ENCODE measurements at regions not wholly inside any gene's neighbourhood (a gene's known extent, or its start where the extent isn't known, plus 50 kb on each side); places are given as distances from the start of the nearest gene placed in this dataset.
"Not testable (repeated sequence)": the region's sequence is repeated elsewhere in the genome, so short reads cannot be mapped to it uniquely, and the experiment has no call there.

GRCh38 chr7:119197877-119198527, 973.5 kb downstream of the ANKRD7 start:
- no peak overlapping the region for H3K9ac ChIP-seq (ENCODE audit: low read depth, low read length)
- no peak overlapping the region for H3K4me3 ChIP-seq (ENCODE audit: low read length)
- no peaks in the 10 kb centered on the region for H3K36me3 ChIP-seq (ENCODE audit: insufficient read depth, low read length)
- no peaks in the 10 kb centered on the region for H3K9me3 ChIP-seq (replicated peaks; ENCODE audit: low read length)
- H3K4me2 ChIP-seq (ENCODE audit: low read length): no peak overlapping the region
- no peaks in the 10 kb centered on the region for H3K27me3 ChIP-seq (ENCODE audit: control insufficient read depth, insufficient read depth, low read length)
- H3K4me1 ChIP-seq (ENCODE audit: control insufficient read depth, insufficient read depth, low read length): no peaks in the 10 kb centered on the region

GRCh38 chr7:119219663-119220062, 995.2 kb downstream of the ANKRD7 start:
- Histone ChIP-seq H3K27me3 (ENCODE audit: control insufficient read depth, insufficient read depth, low read length) (no peaks in the 10 kb centered on the region), H3K4me1 (ENCODE audit: control insufficient read depth, insufficient read depth, low read length) (no peaks in the 10 kb centered on the region), H3K36me3 (ENCODE audit: insufficient read depth, low read length) (no peaks in the 10 kb centered on the region), H3K9me3 (replicated peaks; ENCODE audit: low read length) (no peaks in the 10 kb centered on the region), H3K4me2 (ENCODE audit: low read length) (no peak overlapping the region), H3K4me3 (ENCODE audit: low read length) (no peak overlapping the region), H3K9ac (ENCODE audit: low read depth, low read length) (no peak overlapping the region)

- Histone ChIP-seq H3K36me3 (ENCODE audit: insufficient read depth, low read length) (no peaks in the 10 kb centered on the region), H3K4me3 (ENCODE audit: low read length) (no peak overlapping the region), H3K9ac (ENCODE audit: low read depth, low read length) (no peak overlapping the region), H3K4me1 (ENCODE audit: control insufficient read depth, insufficient read depth, low read length) (no peaks in the 10 kb centered on the region), H3K4me2 (ENCODE audit: low read length) (no peak overlapping the region), H3K27me3 (ENCODE audit: control insufficient read depth, insufficient read depth, low read length) (no peaks in the 10 kb centered on the region), H3K9me3 (replicated peaks; ENCODE audit: low read length) (no peaks in the 10 kb centered on the region)
Observed at GRCh38 chr7:119223930-119224329, 999.4 kb downstream of the ANKRD7 start.

- no peak overlapping the region for H3K4me3 ChIP-seq (ENCODE audit: low read length)
- no peaks in the 10 kb centered on the region for H3K36me3 ChIP-seq (ENCODE audit: insufficient read depth, low read length)
- no peak overlapping the region for H3K4me2 ChIP-seq (ENCODE audit: low read length)
- no peak overlapping the region for H3K9ac ChIP-seq (ENCODE audit: low read depth, low read length)
- no peaks in the 10 kb centered on the region for H3K9me3 ChIP-seq (replicated peaks; ENCODE audit: low read length)
- H3K4me1 ChIP-seq (ENCODE audit: control insufficient read depth, insufficient read depth, low read length): no peaks in the 10 kb centered on the region
- no peaks in the 10 kb centered on the region for H3K27me3 ChIP-seq (ENCODE audit: control insufficient read depth, insufficient read depth, low read length)
Observed at GRCh38 chr7:119228482-119228881, 1004.0 kb downstream of the ANKRD7 start.

GRCh38 chr7:119232091-119232490, 1007.6 kb downstream of the ANKRD7 start:
- Histone ChIP-seq H3K4me1 (ENCODE audit: control insufficient read depth, insufficient read depth, low read length) (no peaks in the 10 kb centered on the region), H3K27me3 (ENCODE audit: control insufficient read depth, insufficient read depth, low read length) (no peaks in the 10 kb centered on the region), H3K9ac (ENCODE audit: low read depth, low read length) (no peak overlapping the region), H3K9me3 (replicated peaks; ENCODE audit: low read length) (no peaks in the 10 kb centered on the region), H3K4me2 (ENCODE audit: low read length) (no peak overlapping the region), H3K36me3 (ENCODE audit: insufficient read depth, low read length) (no peaks in the 10 kb centered on the region), H3K4me3 (ENCODE audit: low read length) (no peak overlapping the region)

GRCh38 chr7:119233015-119233414, 1008.5 kb downstream of the ANKRD7 start:
- Histone ChIP-seq H3K9ac (ENCODE audit: low read depth, low read length) (no peak overlapping the region), H3K36me3 (ENCODE audit: insufficient read depth, low read length) (no peaks in the 10 kb centered on the region), H3K4me2 (ENCODE audit: low read length) (no peak overlapping the region), H3K4me1 (ENCODE audit: control insufficient read depth, insufficient read depth, low read length) (no peaks in the 10 kb centered on the region), H3K27me3 (ENCODE audit: control insufficient read depth, insufficient read depth, low read length) (no peaks in the 10 kb centered on the region), H3K9me3 (replicated peaks; ENCODE audit: low read length) (no peaks in the 10 kb centered on the region), H3K4me3 (ENCODE audit: low read length) (no peak overlapping the region)

GRCh38 chr7:119252962-119253361, 1020.0 kb upstream of the KCND2 start:
- Histone ChIP-seq H3K36me3 (ENCODE audit: insufficient read depth, low read length) (no peaks in the 10 kb centered on the region), H3K4me1 (ENCODE audit: control insufficient read depth, insufficient read depth, low read length) (no peaks in the 10 kb centered on the region), H3K9ac (ENCODE audit: low read depth, low read length) (no peak overlapping the region), H3K4me3 (ENCODE audit: low read length) (no peak overlapping the region), H3K9me3 (replicated peaks; ENCODE audit: low read length) (no peaks in the 10 kb centered on the region), H3K4me2 (ENCODE audit: low read length) (no peak overlapping the region), H3K27me3 (ENCODE audit: control insufficient read depth, insufficient read depth, low read length) (no peaks in the 10 kb centered on the region)

GRCh38 chr7:119254742-119255141, 1018.2 kb upstream of the KCND2 start:
- Histone ChIP-seq H3K36me3 (ENCODE audit: insufficient read depth, low read length) (no peaks in the 10 kb centered on the region), H3K4me3 (ENCODE audit: low read length) (no peak overlapping the region), H3K27me3 (ENCODE audit: control insufficient read depth, insufficient read depth, low read length) (no peaks in the 10 kb centered on the region), H3K4me1 (ENCODE audit: control insufficient read depth, insufficient read depth, low read length) (no peaks in the 10 kb centered on the region), H3K9ac (ENCODE audit: low read depth, low read length) (no peak overlapping the region), H3K9me3 (replicated peaks; ENCODE audit: low read length) (no peaks in the 10 kb centered on the region), H3K4me2 (ENCODE audit: low read length) (no peak overlapping the region)

- H3K27me3 ChIP-seq (ENCODE audit: control insufficient read depth, insufficient read depth, low read length): no peaks in the 10 kb centered on the region
- no peaks in the 10 kb centered on the region for H3K36me3 ChIP-seq (ENCODE audit: insufficient read depth, low read length)
- H3K9ac ChIP-seq (ENCODE audit: low read depth, low read length): no peak overlapping the region
Observed at GRCh38 chr7:119256001-119256400, 1017.0 kb upstream of the KCND2 start.

GRCh38 chr7:119256446-119257131, 1016.4 kb upstream of the KCND2 start:
- Histone ChIP-seq H3K9ac (ENCODE audit: low read depth, low read length) (no peak overlapping the region), H3K27me3 (ENCODE audit: control insufficient read depth, insufficient read depth, low read length) (no peaks in the 10 kb centered on the region), H3K36me3 (ENCODE audit: insufficient read depth, low read length) (no peaks in the 10 kb centered on the region), H3K9me3 (replicated peaks; ENCODE audit: low read length) (no peaks in the 10 kb centered on the region), H3K4me3 (ENCODE audit: low read length) (no peak overlapping the region), H3K4me1 (ENCODE audit: control insufficient read depth, insufficient read depth, low read length) (no peaks in the 10 kb centered on the region), H3K4me2 (ENCODE audit: low read length) (no peak overlapping the region)

More at GRCh38 chr7:119256001-119256400, 1017.0 kb upstream of the KCND2 start:
- no peaks in the 10 kb centered on the region for H3K4me1 ChIP-seq (ENCODE audit: control insufficient read depth, insufficient read depth, low read length)
- H3K9me3 ChIP-seq (replicated peaks; ENCODE audit: low read length): no peaks in the 10 kb centered on the region
- no peak overlapping the region for H3K4me2 ChIP-seq (ENCODE audit: low read length)
- H3K4me3 ChIP-seq (ENCODE audit: low read length): no peak overlapping the region

GRCh38 chr7:119266790-119267189, 1006.2 kb upstream of the KCND2 start:
- H3K4me1 ChIP-seq (ENCODE audit: control insufficient read depth, insufficient read depth, low read length); H3K27me3 ChIP-seq (ENCODE audit: control insufficient read depth, insufficient read depth, low read length); H3K36me3 ChIP-seq (ENCODE audit: insufficient read depth, low read length); H3K9ac ChIP-seq (ENCODE audit: low read depth, low read length); H3K4me2 ChIP-seq (ENCODE audit: low read length); H3K9me3 ChIP-seq (replicated peaks; ENCODE audit: low read length); H3K4me3 ChIP-seq (ENCODE audit: low read length): not testable (repeated sequence)

GRCh38 chr7:119270045-119270464, 1002.9 kb upstream of the KCND2 start:
- Histone ChIP-seq H3K4me1 (ENCODE audit: control insufficient read depth, insufficient read depth, low read length) (no peaks in the 10 kb centered on the region), H3K9ac (ENCODE audit: low read depth, low read length) (no peak overlapping the region), H3K36me3 (ENCODE audit: insufficient read depth, low read length) (no peaks in the 10 kb centered on the region), H3K27me3 (ENCODE audit: control insufficient read depth, insufficient read depth, low read length) (no peaks in the 10 kb centered on the region), H3K9me3 (replicated peaks; ENCODE audit: low read length) (no peaks in the 10 kb centered on the region), H3K4me3 (ENCODE audit: low read length) (no peak overlapping the region), H3K4me2 (ENCODE audit: low read length) (no peak overlapping the region)
